ENCODE measurements at regions not wholly inside any gene's neighbourhood (a gene's known extent, or its start where the extent isn't known, plus 50 kb on each side); places are given as distances from the start of the nearest gene placed in this dataset.
"Not testable (repeated sequence)": the region's sequence is repeated elsewhere in the genome, so short reads cannot be mapped to it uniquely, and the experiment has no call there.

DNA sequence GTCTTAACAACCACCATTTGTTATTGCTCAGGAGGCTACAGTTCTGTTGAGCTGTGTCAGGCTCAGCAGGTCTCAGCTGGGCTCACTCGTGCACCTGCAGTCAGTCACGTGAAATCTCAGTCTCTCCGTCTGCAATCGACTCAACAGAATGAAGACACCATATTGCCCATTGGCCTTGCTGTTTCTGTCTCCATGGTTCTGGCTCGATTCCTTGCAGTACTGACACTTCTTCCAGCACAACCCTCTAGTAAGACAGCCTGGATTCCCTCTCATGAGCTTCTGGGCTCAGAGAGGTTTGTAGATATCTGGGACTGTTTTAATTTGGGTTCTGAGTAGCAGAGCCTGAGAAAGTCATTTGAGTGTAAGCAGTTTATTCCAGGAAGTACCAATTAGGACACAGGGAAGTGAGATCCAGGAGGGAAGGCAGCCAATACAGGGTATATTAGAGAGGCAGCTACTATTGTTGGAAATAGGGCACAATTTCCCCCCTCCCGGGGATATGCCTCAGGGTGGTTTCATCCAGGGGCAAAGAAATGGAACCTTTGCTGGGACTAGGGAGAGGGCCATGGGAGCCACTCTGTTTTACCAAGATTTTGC, 87.4 kb upstream of the RALGAPA2 start:
- FAIRE-seq = no peak
- DNase-seq (ENCODE audit: insufficient read length, low spot score) = no peak

DNA sequence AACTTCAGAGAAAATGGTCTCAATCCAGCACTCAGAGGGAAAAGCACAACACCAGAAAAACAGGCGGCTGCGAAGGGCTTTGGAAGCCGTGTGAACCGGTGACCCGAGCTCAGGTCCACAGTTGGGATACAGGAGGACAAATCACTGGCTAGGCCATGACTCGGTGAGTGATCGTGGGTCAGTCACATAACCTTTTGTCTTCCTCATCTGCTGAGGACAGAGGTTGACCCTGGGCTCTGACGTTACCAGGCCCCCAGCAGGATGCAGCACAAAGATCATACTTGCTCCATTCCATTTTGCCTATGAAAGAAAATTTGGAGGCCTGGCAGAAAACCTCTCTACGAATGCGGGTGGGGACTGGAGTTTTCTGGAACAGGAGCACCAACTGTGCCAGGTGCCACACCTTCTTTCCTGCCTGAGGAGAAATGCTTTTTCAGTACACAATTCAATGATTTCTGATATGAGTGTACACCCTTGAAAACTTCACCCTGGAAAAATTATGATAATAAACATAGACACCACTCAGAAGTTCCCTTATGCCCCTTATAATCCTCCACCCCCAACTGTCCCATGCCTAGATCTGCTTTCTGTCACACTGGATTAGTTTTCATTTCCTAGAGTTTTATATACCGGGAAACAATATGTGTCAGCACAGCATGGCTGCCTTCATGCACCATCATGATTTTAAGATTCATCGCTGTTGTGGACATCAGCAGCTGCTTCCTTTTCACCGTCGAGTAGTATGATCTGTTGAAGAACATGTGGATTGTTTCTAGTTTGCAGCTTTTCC, 85.3 kb upstream of the RALGAPA2 start:
- FAIRE-seq (no peak), DNase-seq (ENCODE audit: insufficient read length, low spot score) (no peak)

DNA sequence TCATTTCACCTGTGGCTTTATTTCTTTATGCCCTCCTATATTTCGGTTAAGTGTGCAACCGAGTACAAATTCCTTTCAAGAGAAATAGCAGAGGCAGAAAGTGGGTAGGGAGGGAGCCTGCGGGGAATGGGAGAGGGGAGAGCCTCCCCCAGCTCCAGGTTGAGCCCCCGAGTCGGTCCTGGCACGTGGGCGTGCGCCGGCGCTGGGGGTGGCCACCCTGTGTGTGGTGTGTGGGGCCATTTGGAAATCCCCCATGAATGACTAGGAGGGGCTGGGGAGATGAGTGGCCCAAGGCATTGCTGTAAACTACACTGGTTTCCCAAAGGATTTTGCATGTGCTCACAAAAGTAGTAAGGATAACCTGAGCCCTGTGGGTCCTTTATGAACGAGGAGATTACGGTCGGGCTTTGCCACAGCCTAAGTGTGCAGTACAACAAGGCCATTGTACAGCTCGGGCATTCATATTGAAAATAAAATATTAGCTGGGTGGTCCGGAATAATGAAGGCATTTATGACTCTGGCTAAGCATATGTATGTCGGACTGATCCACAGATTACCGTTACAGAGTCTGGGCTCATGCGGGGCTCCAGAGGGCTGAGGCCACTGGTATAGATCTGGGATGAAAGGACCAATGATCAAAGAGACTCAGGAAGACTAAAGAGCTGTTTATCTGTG, 84.5 kb upstream of the RALGAPA2 start:
- FAIRE-seq = no peak
- DNase-seq (ENCODE audit: insufficient read length, low spot score) = no peak

DNA sequence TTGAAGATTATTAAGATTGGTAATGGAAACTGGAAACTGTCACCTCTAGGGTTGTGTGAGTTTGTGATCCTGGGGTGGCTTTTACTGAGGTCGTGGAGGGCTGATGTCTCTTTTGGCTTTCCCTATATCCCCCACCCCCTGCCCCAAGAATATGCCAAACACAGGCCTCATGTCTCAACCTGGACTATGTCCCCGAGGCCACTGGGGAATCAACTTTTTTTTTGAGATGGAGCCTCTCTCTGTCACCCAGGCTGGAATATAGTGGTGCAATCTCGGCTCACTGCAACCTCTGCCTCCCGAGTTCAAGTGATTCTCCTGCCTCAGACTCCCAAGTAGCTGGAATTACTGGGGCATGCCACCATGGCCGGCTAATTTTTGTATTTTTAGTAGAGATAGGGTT, 83.3 kb upstream of the RALGAPA2 start:
- no peak for FAIRE-seq
- no peak for DNase-seq (ENCODE audit: insufficient read length, low spot score)

DNA sequence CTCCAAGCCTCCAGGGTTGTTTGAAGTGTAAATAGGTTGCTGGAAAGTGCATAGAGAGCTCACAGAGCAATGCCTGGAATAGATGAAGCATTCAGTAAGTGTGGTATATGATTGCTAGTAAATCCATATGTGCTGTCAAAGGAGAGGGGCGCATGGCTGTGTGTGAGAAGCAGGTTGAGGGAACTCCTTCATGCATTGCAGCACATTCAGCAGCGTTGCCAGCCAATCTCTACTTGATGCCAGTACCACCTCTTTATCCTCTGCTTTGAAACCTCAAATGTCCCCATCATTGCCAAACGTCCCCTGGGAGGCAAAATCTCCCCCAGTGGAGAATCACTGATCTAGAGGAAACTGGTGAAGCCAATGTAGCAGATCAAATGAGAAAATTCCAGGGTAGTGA, 82.7 kb upstream of the RALGAPA2 start:
- FAIRE-seq = no peak
- no peak for DNase-seq (ENCODE audit: insufficient read length, low spot score)

DNA sequence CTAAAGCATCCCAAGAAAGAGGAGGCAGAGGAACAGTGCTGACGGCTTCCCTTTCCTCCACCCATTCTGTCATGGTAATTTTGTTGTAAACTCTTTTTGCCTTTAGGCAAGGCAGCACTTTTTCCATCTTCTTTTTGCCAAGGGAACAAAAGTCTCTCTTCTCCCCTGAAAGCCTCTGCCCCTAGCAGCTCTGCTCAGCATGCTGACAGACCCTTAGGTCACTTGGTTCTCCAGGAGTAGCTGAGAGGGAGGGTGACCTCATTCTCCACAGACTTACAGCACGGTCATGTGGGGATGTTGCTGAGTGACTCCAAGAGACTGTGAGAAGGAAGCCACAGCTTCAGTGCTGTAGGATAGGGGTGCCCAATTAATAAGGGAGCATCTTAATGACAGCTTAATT, 81.1 kb upstream of the RALGAPA2 start:
- no peak for DNase-seq (ENCODE audit: insufficient read length, low spot score)
- FAIRE-seq = no peak

DNA sequence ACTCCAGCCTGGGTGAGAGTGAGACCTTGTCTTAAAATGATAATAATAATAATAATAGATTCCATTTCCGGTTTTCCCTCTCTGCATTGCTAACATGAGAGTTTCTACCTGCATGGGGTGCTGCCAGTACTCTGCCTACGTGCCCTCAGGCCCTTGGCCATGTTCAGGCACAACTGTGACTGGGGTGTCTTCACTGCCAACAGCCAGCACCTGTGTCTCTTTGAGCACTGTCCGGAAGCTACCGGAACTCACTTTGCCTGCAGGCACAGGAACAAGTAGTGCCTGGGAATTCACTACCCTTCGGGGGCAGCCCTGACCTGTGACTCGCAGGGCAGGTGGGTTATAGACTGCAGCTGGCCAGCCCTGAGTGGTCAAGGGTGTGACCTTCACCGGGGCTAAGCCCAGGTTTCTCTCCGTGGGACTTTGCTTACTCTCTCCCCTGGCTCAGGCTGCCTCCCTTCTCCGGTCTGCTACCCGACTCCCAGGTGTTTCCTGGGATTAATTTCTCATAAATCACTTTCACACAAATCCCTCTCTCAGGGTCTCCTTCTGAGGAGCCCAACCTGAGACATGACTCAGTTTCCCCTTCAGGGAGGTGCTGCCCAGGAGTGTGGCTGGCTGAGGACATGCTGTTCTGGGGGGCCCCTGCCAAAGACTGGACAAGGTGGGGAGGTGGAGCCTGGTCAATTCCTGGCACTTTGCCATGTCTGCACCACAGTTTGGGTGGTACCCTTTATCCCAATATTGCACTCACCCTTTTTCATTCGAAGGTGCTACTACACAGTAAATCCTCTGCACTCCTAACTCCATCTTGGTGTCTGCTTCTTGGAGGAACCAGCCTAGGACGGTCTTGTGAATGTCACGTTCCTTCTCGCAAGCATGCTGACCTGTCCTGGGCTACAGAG, 79.5 kb upstream of the RALGAPA2 start:
- no peak for FAIRE-seq
- DNase-seq (ENCODE audit: insufficient read length, low spot score) = no peak

DNA sequence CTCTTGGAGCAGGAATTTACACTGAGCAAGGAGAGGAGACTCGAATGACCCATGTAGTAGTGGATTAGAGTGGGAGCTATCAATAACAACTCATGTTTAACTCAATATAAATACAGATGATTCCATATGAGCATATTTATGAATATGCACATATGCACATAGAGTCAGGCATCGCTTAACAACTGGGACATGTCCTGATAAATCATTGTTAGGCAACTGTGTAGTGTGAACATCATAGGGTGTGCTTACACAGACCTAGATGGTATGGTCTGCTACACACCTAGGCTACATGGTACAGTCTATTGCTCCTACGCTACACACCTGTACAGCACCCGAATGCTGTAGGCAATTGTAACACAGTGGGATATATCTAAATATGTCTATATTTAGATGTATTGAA, 75.9 kb upstream of the RALGAPA2 start:
- DNase-seq (ENCODE audit: insufficient read length, low spot score) (no peak), FAIRE-seq (no peak)

DNA sequence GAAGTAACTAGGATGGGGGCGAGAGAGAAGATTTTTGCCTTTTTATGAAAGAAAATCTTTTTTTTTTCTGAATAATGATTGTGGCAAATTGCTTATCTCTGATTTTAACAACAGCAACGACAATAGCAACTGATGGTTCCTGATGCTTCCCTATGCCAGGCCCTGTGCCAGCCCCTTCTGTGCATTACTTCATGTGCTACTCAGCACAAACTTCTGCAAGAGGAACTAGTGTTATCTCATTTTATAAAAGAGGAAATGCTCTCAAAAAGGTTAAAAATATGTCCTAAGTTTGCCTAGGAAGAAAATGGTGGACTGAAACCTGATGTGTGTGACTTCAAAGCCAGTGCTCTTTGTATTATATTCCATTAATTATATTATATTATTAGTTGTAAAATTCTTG, 74.0 kb upstream of the RALGAPA2 start:
- no peak for DNase-seq (ENCODE audit: insufficient read length, low spot score)
- FAIRE-seq = no peak

DNA sequence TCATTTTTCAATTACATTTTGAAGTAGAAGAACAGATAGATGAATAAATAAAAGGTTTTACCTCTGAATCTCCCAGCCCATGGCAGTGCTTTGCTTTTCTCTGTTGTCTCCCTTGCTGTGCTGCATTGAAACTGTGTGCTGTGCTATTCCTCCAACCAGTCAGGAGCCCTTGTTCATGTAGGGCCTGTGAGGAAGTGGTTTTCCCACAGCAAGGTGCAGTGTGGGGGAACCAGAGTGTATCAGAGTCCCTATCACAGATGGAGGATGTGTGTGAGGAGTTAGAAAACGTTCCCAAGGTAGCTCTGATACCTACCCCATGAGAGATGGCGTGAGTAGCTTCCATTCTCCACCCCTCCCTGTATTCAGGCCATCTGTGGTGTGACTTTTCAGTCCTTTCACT, 72.8 kb upstream of the RALGAPA2 start:
- FAIRE-seq (no peak), DNase-seq (ENCODE audit: insufficient read length, low spot score) (no peak)

DNA sequence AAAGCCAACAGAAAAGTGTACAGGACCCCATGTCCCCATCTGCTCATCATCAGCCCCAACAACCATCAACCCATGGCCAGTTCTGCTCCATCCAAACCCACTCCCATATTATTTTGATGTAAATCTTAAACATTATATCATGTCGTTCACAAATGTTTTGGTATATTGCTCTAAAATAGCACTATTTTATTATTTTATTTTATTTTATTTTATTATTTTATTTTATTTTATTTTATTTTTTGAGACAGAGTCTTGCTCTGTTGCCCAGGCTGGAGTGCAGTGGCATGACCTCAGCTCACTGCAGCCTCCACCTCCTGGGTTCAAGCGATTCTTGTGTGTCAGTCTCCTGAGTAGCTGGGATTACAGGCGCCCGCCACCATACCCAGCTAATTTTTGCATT, 72.0 kb upstream of the RALGAPA2 start:
- not testable (repeated sequence) for DNase-seq (ENCODE audit: insufficient read length, low spot score); FAIRE-seq

DNA sequence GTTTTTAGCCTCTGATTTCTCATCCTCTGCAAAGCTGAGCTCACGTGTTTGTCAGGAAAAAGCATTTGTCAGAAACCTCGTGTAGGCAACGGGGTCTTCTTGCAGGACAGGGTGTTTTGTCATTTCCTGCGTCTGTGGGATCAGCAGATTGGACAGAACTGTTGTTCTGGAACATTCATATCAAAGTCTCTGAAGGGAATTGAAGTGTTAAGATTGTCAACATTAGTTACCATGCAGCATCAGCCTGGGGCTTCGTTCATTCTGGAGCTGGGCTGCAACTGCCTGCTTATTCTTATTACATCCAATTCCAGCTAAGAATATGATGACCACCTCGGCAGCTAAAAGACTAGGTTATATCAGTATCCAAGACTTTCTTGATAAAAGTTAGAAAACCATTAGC, 71.0 kb upstream of the RALGAPA2 start:
- no peak for FAIRE-seq
- no peak for DNase-seq (ENCODE audit: insufficient read length, low spot score)

DNA sequence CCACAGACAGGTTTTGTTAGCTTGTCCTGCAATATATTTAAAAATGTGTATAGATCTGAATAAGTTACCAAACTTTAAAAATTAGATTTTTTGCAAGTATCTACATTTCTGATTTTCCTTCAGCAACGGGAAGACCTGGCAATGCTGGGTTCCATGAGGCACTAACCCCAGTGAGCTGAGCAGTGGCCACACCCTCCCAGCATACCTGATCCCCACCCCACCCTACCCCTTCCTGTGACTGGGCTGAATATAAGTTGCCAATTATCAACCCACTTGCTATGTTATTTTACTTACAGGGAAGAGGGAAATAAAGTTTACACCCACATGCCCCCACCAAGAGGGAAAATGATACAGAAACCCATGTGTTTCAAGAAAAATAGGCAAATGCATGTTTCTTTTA, 70.3 kb upstream of the RALGAPA2 start:
- DNase-seq (ENCODE audit: insufficient read length, low spot score) = no peak
- no peak for FAIRE-seq

DNA sequence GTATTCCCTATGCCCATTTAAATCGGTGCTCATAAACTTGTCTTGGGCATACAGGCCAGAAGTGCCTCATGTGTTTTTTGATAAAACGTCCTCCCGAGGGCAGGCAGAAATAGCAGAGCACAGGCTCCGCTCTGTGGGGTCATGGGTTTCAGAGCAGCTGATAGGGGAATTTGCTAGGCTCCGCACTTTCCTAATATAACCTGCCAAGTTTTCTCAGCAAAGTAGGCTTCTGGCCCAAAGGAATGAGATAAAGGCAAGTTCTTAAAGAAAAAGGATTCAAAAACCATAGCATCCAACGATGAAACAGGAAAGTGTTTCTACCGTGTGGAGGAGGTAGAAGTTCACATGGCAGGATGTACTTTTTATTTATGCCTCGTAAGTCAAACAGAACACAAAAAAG, 69.8 kb upstream of the RALGAPA2 start:
- FAIRE-seq (no peak), DNase-seq (ENCODE audit: insufficient read length, low spot score) (no peak)

DNA sequence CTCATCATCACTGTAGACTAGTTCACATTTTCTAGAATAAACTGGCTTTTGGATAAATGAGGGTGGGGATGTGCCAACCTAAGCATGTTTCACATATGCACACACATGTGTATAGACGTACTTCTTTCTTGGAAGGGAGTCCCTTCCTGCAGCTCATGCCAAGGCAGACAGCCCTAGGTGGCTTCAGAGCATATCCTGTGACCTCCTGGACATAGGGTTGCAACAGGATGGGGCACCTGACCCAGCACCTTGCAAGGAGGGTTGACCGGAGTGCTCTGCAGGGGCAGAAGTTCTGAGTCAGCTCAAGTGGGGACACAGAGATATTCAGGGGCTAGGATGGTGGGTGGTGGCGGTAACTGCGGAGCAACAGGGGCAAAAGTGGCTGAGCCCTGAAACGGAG, 68.6 kb upstream of the RALGAPA2 start:
- FAIRE-seq = no peak
- DNase-seq (ENCODE audit: insufficient read length, low spot score) = no peak

DNA sequence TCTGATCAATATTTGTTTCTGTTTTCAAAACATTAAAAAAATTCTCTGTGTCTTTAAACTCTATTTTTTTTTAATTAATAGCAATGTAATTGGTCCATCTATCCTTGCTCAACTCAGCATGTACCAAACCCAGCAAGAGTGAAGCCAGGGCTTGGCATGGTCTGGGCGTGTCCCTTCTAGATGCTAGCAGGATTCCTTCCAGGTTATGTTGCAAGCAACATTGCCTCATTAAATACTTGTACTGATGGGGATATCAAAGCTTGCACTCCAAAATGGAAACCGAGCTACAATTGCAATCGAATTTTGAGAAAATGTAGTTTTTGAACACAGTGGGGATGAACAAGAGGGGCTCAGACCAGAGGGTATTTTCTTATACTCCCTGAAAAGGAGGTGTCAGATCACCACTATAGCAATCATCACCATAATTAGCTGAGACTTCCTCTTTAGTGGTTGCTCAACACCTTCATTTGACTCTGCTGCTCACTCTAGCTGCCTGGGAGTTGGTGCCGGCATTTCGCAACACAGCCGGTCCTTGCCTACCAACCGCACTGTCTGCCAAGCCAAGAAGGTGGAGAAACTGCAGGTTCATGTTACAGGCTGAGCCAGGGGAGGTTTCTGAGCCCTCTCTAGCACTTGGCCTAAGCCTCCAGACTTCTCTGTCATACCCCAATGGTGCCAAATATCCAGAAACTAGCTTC, 67.8 kb upstream of the RALGAPA2 start:
- DNase-seq (ENCODE audit: insufficient read length, low spot score) = no peak
- FAIRE-seq = no peak

DNA sequence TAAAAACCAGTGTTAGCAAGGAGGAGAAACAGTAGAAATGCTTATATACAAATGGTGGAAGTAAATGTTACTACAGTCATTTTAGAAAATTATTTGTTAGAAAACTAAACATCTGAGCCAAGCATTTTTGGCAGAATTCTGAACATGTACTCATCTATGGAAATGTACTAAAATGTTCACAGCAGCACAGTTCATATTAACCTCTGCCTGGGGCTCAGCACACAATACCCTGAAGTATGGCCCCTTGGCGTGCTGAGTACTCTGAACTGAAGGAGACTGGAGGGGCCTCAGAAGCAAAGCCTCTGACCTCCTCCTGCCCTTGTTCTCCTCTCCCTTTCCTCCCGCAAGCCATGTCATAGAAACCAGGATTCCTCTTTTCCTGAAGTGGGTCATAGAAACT, 66.2 kb upstream of the RALGAPA2 start:
- DNase-seq (ENCODE audit: insufficient read length, low spot score) (no peak), FAIRE-seq (no peak)

DNA sequence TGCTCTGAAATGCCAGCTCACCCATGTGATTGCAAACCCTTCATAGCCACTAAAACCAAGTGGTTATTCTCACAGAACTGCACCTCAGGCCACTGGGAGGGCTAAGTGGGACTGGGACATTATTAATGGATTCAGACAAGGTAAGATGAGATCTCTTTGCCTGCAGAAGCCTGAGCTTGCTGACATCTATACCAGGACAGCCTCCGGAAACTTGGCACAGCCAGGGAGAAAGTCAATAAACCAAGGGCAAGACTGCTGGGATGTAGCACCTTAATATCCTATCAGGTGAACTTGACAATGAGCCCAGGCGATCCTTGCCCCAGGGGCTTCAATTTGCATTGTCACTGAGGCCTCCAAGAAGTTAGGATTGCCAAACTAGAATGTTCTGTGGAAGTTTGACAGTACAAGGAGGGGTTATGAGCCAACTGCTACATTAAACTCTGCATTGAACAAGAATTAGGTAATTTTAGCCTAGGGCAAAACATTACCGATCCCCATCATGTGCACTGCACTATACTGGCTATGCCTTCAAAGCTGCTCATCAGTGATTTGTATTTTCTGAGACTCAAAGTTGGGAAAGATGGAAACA, 60.1 kb upstream of the RALGAPA2 start:
- DNase-seq (ENCODE audit: insufficient read length, low spot score) = no peak
- FAIRE-seq = no peak

DNA sequence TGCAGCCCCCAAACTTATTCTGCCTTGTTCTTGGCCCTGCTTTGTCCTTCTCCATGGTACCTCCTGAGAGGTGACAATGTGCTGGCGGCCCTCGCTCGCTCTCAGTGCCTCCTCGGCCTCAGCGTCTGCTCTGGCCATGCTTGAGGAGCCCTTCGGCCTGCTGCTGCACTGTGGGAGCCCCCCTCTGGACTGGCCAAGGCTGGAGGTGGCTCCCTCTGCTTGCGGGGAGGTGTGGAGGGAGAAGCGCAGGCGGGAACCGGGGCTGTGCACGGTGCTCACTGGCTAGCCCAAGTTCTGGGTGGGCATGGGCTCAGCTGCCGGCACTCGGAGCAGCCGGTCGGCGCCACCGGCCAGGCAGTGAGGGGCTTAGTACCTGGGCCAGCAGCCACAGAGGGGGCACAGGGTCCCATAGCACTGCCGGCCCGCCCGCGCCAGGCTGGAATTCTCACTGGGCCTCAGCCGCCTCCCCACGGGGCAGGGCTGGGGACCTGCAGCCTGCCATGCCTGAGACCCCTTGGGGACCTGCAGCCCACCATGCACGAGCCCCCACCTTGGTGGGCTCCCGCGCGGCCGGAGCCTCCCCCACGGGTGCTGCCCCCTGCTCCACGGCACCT, 55.9 kb upstream of the RALGAPA2 start:
- FAIRE-seq = no peak
- no peak for DNase-seq (ENCODE audit: insufficient read length, low spot score)
